Suppressor macrophage (primary cell): ENCODE measurements at regions not wholly inside any gene's neighbourhood (a gene's known extent, or its start where the extent isn't known, plus 50 kb on each side); places are given as distances from the start of the nearest gene placed in this dataset.

Source experiments
- DNase-seq, 4 experiments: peaks; one replicate each; pipeline ENCODE4 v3.0.0-alpha.2; 2020 to 2022

DNA sequence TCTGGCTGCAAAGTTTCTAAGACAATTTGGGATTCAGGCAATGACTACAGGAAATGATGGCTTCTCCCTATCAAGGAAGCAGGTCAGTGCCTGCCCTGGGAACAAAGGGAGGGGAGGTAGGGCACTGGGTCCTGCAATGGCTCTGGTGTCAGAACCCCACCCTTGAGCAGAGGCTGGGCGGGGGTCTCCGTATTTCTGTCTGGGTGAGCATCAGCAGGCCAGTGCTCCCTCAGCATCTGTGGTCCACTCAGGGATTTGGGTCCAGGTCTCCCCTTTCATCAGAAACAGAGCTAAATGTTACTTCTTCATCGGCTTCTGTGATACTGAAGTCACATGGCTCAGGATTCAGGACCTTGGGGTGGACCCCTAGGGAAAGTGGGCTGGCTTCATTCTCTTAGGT is 195.5 kb upstream of the CDH5 start:
- DNase-seq, result no peak

DNA sequence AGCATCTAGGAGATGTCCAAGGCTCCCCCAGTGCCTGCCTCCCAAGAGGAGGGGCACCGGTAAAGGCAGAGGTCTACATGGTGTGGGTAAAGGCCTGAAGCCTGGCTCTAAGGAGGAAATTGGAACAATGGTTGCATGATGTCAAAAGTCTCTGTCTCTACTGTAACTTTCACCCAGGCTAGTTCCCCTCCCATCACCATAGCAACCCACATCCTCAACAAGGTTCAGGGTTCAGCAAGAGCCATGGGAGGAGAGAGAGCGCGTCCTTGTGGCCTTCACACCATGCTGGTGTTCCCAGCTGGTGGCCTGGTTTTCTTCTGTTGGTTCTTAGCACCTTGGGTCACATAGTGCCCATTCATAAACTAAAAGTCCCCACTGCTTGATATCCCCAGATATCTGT is 196.7 kb upstream of the CDH5 start:
- no peak for DNase-seq

DNA sequence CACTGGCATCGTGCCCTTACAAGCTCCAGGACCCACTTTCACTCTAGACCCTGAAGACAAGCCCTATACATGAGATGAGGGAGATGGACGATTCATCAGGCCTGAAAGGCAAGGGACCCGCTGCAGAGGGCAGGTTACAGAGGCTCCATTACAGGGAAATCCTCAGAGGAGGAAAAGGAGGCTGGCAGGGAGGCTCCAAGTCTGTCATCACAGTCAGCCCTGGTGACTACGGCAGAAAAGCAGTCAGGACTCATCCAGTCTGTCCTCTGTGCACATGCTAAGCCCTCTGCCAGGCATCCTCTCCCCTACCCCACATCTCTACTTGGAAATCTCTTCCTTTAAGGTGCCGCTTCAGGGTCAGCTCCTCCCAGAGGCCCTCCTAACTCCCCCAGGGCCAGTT is 197.7 kb upstream of the CDH5 start:
- DNase-seq, result no peak

DNA sequence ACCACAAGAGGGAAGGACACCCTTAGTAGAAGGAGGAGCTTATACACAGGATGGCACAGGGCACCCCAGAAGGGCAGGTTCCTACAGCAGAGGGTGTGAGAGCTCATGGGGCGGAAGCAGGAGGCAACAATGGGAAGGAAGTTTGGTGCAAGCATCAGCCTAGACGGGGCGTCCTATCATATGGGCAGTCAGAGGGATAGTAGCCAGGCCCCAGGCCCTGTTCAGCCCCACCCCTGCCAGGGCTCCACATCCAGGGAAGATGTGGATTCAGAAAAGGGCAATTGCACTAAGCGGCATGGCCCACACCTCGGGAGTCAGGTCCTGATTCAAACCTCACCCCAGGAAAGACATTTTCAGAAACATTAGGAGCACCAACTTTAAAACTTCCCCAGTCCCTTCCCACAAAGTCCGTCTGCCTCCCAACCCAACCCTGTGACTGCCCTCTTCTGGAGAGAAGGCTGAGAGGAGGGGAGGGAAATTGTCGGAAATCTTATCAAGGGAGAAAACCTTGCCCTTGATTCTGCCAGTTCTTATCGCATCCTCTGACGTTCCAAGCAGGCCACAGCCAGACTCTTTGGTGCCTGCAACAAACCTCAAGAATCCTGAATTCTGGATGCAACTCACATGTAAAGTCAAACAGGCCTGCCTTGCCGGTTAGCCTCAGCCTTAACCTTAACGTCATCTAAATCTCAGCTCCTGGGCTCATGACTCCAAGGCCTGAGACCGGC is 198.8 kb upstream of the CDH5 start:
- no peak for DNase-seq

DNA sequence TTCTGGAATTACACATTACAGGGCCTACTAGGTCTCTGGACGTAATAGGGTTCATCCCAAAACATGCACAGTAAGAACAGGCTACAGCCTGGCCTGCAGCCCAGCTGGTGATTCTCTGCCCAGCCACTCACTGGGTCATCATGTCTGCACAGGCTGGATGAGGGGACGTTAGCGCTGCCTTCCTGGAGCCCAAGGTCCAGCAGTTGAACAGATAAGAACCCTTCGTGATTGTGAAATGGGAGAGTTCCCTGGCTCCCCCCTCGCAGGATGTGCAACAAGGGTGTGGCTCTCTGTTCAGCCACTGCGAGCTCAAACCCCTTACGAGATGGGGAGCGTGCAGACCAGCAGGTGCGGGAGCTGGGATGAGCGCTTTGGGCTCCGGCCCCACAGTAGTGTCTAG is 200.0 kb upstream of the CDH5 start:
- DNase-seq, result no peak

DNA sequence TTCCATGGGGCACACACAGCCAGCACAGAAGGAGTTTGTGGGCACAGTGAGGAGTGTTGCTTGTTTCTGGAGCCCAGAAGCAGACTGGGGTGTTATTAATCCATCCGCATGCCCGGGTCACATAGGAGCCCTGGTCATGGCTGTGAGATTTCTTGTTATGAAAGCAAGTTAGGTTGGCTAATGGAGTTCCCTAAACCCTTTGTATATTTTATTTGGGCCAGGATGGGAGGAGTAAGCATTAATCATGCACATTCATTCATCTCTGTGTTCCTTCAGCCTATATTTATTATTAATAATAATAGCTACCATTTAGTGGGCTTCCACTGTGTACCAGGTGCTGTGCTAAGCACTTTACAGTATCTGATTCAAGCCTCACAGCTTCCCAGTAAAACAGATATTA is 200.6 kb upstream of the CDH5 start:
- DNase-seq, result no peak

DNA sequence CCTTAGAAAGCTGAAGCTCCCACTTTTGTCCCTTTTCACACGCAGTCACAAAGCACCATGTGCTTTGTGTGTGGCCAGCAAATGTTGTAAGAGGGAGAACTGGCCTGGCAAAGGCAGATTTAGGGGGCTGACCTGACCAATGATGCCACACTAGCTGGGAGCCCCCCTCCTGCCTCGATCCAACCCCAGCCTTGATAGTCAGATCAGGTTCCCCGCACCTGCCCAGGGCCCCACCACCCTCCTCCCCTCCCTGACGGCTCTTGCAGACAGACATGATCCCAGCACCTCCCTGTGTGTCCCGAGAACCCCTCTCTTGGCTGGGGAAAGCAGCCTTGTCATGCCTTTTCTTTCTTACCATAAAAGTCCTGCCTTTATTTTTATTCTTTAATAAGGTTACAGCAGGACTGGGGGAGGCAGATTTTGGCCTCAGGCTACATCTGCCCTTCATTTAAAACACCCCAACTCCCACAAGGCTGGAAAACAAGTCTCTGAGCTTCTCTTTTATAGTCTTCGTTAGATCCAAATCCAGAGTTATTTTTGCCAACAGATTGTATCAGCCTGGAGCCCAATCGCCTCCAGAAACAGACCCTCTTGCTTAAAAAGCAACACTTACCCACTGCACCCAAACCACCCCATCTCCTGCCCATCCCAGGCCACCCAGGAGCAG is 201.8 kb upstream of the CDH5 start:
- DNase-seq, result no peak

DNA sequence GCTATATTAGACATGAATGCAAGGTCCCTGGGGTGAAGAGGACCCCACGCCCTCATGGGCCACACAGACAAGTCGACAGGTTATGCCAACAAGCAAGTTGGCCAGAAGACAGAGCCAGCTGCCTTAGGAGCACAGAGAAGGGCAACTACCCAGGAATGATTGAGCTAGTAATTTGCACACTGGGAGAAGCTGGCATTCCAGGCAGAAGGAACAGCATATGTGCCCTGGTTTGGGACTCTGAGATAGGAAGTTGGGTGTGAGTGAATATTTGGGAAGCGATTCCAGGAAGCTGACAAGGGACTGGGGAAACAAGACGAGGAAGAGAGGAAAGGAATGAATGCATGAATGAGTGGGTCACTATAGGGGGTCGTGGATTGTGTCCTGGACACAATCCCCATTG is 203.7 kb upstream of the CDH5 start:
- no peak for DNase-seq

DNA sequence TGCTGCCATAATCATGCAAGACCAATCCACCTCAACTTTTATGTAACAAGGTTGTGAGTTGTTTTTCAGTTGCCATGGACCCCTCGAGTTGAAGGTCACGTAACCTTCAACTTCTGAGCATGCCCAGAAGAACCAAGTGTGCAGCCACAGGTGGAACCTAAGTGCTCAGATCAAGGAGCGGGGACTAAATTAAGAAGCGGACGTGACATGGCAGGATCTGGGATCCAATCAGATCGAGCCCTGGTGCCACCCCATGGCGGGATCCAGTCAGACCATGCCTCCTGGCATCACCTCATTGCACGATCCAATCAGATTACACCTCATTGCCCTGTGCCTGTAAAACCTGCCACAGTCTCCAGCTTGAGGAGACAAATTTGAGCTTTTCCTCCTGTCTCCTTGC is 204.5 kb upstream of the CDH5 start:
- DNase-seq, result no peak

DNA sequence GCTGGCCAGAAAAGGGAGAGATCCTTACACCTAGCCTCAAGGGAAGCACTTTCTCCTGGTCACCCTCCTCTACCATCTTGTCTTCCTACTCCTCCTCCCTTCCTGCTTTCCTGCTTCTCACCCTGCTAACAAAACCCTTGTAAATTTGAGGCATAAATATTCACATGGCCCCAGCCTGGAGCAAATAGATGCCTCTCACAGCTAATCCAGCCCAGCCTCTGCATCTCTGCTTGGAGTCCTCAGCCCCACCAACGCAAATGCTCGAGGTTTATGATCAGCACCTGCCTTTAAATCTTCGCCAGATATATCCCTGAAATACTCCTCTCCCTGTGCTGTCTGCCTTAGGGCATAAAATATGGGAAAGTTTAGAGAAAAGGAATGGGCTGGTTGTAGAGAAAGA is 205.2 kb upstream of the CDH5 start:
- no peak for DNase-seq

DNA sequence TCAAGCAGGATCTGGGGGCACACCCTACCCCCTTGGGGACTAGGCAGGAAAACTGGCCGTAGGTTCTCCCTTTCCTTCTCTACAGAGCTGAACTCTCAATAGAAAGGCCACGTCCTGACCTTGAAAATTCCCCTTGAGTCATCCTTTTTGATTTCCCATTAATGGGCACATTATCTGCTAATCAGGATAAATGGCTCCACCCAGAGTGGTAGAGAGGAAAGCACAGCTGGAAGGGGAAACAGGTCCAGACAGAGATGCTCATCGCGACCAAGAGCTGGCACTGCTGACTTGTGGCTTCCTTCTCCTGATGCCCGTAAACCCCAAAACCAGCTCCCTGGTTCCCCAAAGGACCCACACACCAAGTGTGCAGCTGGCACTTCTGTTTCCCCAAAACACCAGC is 206.5 kb upstream of the CDH5 start:
- DNase-seq, result no peak

DNA sequence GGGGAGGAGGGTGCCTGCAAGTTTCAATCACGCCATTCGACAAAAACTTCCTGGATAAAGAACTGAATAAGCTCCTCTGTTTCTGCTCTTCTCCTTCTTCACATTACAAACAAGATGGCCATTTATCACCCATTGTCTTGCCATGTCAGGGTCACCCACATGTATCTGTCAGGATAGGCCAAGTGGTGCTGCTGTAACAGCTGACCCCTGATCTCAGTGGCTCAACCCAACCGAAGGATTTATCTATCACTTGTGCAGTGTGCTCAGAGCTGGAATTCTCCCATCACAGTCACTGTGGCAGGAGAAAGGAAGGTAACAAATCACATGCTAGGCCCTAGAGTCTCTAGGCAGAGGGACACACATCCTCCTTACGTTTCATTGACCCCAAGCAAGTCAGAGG is 210.0 kb upstream of the CDH5 start:
- DNase-seq, result no peak

DNA sequence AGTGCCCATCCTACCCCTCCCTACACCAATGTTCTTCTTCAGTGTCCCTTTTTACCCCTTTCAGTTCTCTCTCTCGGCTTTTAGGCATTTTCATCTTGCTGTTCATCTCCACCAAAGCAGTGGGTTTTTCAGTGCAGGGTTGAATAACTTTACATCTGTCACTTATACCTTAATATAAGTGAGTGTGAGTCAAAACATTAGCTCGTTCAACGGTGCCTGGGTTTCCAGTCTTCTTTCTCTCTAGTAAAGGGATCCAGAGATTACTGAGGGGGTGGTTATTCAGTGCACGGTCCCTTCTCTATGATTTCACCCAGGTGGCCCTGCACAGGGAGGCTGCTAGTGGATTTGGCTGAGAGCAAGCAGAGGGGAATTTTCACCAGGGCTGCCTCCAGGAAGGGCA is 210.6 kb upstream of the CDH5 start:
- DNase-seq, result no peak

DNA sequence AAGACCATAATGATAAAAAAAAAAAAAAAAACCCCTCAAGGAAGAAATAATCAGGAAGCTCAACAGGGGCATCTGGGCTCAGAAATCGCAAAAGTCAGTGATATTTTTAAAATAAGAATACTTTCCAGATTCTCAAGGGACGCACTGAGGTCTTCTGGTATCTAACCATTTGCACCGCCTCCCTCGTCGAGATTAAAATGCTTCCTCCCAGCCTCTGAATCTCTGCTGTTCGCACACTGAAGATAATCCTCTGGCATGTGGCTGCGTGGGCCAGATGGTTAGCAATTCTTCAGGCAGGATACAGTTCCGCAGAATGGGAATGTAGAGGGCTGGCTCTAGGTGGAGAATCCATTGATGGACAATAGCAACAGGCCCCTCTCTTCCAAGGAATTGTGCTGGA is 211.7 kb upstream of the CDH5 start:
- DNase-seq, result no peak

DNA sequence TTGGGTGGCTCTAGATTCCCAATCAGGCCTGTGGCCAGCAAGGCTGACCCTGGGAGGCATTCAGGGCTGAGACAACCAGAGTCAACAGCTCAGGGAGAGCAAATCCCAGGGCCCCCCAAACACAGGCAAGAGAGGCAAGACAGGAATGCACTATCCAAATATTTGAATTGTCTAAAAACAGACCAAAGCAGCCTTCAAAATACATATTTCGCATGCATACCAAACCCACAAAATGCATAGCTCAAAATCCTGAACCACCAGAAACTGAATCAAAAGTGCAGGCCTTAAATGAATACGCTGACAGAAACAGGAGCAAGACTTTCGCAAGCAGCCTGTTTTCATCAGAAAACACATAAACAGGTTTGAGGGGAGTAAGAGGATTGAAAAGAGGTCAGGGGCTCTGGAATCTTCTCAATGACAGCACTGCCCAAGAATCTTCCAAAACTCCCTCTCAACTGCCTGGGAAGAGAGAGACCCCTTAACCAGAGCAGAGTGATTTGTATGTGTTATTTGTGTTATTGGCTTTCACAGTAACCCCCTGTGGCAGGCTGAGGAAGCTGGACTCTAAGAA is 213.6 kb upstream of the CDH5 start:
- no peak for DNase-seq

DNA sequence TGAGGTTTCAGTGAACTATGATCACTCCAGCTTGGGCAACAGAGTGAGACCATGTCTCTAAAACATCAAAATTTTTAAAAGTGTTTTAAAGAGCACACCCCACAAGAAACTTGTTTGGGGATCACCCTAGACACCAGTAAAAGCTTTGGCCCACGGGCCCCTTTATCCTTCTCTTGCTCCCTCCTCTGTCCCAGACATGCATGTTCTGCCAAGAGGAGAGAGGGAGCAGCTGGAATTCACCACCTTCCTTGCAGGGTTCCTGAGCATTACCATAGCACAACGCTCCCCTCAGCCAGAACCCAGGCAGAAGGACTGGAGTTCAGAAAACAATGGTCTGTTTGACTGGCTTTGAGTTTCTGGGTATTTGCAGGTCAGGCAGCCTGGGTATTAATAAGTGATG is 214.3 kb upstream of the CDH5 start:
- DNase-seq, result no peak

DNA sequence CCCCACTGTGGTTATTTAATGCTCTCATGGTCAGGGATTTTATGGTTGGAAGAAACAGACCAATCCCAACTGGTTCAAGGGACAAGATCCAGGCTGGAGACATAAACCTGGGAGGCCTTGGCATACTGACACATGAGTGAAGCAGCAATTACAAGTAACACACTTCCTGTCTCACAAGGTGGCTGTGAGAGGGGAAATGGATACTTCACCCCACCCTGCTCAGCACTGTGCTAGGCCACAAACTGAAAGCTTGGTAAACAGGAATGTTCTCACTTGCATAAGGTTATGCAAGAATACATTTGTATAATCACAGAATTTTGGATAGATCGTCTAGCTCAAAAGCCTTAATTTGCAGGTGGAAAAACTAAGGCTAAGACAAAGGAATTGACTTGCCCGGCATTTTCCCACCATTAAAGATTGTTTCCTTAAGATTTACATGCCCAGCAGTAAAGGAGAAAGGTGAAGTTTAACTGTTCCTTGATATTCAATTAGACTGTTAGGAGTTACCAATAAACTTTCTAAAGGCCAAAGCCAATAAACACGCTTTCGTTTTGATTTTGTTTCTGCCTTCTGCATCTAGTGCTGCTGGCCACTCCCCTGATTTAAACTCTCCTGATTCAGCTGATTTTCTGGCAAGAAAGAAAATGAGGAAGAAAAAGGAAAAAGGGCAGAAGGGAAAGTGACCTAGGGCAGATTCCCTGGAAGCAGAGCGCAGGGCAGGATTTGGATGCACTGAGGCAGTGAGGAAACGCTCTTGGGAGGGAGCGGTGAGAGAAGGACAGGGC is 215.6 kb upstream of the CDH5 start:
- DNase-seq, result peak; percentile 2 to 59 (median 31)

DNA sequence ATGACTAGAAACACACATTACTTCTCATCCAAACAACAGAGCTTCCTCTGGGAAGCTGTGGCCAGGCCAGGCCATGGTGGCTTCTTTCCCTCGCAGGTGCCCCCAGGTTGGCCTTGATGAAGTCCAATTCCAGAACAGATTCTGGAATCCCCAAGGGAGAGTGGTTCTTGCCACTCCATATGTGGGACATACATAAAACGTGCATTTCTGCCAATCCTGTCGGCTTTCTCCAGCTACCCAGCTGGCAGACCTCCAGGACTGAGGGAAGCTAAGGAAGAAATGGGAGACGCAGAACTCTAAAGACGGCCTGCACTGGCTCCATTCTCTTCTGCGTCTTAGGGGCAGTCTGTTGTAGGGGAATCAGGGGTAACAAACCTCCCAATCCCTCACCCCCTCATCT is 219.2 kb upstream of the CDH5 start:
- DNase-seq, result no peak

DNA sequence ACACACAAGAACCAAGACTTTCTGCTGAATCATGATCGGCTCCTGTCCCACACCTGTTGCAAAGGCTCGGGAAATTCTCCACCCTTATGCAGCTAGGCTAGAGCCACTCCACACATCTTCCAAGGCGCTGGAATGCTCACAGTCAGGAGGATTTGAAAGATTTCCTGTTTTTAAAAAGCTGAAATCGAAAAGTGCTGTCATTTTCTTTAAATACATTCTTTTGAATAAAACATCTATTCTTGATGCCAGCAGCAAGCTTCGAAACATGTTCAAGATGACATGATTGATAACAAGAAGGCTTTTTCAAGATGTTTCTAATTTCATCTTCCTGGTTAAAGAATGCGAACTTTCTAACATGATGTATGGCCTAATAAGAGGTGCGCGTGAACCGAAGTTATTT is 219.7 kb upstream of the CDH5 start:
- DNase-seq, result no peak

DNA sequence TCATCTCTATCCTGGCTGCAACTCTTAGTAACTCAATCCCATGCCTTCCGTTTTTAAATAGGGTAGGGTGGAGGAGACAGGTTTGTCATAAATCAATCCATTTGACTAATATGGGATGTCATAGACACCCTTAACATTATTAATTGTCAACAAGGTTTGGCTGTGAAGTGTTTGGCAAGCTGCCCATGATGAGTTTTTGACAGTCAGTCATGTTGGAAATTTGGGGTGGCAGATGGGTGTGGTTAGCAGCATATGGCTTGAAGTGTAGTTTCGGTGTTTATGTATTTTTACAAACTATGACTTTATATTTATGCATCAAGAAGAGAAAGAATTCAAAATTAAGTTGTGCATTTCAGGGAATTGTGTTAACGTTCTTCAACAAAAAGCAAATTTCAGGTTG is 221.8 kb upstream of the CDH5 start:
- no peak for DNase-seq

DNA sequence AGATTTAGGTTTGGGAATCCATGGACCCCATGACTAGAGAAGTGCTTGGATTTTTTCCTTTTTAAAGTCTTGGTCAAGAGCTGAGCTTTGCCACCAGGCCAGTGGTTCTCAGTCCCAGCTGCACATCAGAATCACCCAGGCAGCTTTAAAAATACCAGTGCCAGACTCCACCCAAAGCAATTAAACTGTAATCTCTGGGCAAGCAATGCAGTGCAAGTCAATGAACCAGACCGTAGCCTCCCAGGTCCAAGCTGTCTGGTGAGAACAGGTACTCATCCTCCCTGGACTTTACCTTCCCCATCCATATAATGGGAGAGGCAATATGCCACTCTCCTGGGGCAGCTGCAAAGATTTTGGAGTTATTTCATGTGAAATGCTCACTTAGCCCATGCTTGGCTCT is 223.1 kb upstream of the CDH5 start:
- DNase-seq, result no peak

DNA sequence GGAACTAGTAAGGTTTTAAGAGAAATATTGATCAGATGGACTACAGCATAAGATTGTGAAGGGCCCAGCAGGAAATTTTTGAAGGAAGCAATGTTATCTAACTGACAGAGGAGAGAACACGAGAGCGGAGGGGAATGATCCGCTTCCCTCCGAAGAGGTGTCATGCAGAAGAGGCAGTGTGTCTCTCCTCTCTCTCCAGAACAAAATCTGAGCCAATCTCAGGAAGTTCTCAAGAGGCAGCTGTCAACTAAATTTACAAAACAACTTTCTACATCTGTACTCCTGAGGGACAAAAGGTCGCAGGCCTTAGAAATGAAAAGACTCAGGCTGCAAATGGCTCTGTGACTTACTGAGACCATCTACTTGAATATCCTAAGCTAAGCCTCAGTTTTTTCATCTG is 224.6 kb upstream of the CDH5 start:
- DNase-seq, result no peak

DNA sequence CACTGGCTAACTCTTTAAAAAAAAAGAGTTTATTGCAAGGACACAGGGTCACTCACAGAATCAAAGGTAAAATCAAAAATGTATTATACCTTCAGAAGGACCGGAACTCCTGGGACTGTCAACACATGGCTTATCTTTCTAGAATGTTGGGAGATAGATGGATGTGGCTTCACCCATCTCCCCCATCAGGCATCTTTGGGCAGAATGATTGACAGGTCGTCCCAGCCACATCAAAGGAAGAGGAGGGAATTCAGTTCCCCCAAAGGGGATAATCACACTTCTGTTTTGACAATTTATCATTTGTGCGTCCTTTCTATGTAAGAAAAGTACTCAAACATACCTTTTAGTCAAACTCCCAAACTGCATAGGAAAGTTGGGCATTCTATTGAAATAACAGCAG is 228.6 kb upstream of the CDH5 start:
- DNase-seq, result no peak

DNA sequence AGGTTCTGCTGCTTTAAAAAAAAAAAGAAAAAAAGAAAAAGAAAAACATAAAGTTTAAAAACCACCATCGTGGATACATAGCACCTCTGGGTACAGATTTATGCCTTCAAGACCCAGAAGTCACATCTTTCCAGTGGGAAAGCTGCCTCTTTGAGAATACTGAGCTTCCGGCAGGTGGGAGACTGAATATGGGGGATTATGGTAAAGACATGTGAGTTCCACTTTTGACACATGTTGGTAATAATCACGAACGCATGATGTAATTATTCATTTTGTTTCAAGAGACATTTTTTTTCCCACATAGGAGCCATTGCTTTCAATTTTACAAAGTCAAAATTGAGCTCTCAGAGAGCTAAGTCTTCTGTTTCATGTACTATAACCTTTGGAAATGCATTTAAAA is 229.7 kb upstream of the CDH5 start:
- DNase-seq, result no peak
